ENCODE measurements at regions not wholly inside any gene's neighbourhood (a gene's known extent, or its start where the extent isn't known, plus 50 kb on each side); places are given as distances from the start of the nearest gene placed in this dataset.

- DNase-seq, result no peak
- Histone ChIP-seq H3K9me3 (no peaks in the 10 kb centered on the region), H3K4me3 (ENCODE audit: low read depth, low read length) (no peak overlapping the region), H3K4me1 (no peaks in the 10 kb centered on the region), H3K27me3 (replicated peaks; ENCODE audit: control insufficient read depth, insufficient read depth, low read length) (no peaks in the 10 kb centered on the region), H3K36me3 (ENCODE audit: control insufficient read depth, insufficient read depth, low read length) (no peaks in the 10 kb centered on the region)
- BruUV-seq (replicated peaks), result no TSS peak
- Mint-ChIP-seq H3K9me3 (ENCODE audit: unreplicated experiment) (no peaks in the 10 kb centered on the region), H3K36me3 (ENCODE audit: insufficient read depth, unreplicated experiment) (no peaks in the 10 kb centered on the region), H3K4me1 (ENCODE audit: low read depth, unreplicated experiment) (no peaks in the 10 kb centered on the region), H3K27ac (ENCODE audit: unreplicated experiment) (no peak overlapping the region), H3K27me3 (ENCODE audit: insufficient read depth, unreplicated experiment) (peaks cover 2% of the 10 kb centered on the region), H3K4me3 (ENCODE audit: unreplicated experiment) (no peak overlapping the region)
- CTCF ChIA-PET, result no interaction called here
- POLR2A ChIA-PET, result no interaction called here
- TF ChIP-seq CTCF (IDR thresholded peaks at IDR 0.05; ENCODE audit: insufficient read depth in 1 of 2, low read depth in 1 of 2, low read length in 1 of 2, severe bottlenecking in 1 of 2, unreplicated experiment in 1 of 2), result no peak
- intact Hi-C loops (cut with micrococcal nuclease; ENCODE audit: unreplicated experiment), result no loop called here
Observed at GRCh38 chr1:73910466-73910865, 287.5 kb downstream of the LRRIQ3 start.

GRCh38 chr1:73910062-73910461, 287.9 kb downstream of the LRRIQ3 start:
- Mint-ChIP-seq H3K9me3 (ENCODE audit: unreplicated experiment) (no peaks in the 10 kb centered on the region), H3K27ac (ENCODE audit: unreplicated experiment) (no peak overlapping the region), H3K4me3 (ENCODE audit: unreplicated experiment) (no peak overlapping the region), H3K27me3 (ENCODE audit: insufficient read depth, unreplicated experiment) (peaks cover 2% of the 10 kb centered on the region), H3K4me1 (ENCODE audit: low read depth, unreplicated experiment) (no peaks in the 10 kb centered on the region), H3K36me3 (ENCODE audit: insufficient read depth, unreplicated experiment) (no peaks in the 10 kb centered on the region)
- TF ChIP-seq CTCF (IDR thresholded peaks at IDR 0.05; ENCODE audit: insufficient read depth in 1 of 2, low read depth in 1 of 2, low read length in 1 of 2, severe bottlenecking in 1 of 2, unreplicated experiment in 1 of 2), result no peak
- no peak for DNase-seq
- POLR2A ChIA-PET, result no interaction called here
- intact Hi-C loops (cut with micrococcal nuclease; ENCODE audit: unreplicated experiment), result no loop called here
- H3K27me3 ChIP-seq (replicated peaks; ENCODE audit: control insufficient read depth, insufficient read depth, low read length), result no peaks in the 10 kb centered on the region
- no TSS peak for BruUV-seq (replicated peaks)
- H3K4me1 ChIP-seq, result no peaks in the 10 kb centered on the region
- no peaks in the 10 kb centered on the region for H3K9me3 ChIP-seq
- CTCF ChIA-PET, result no interaction called here
- H3K4me3 ChIP-seq (ENCODE audit: low read depth, low read length), result no peak overlapping the region
- no peaks in the 10 kb centered on the region for H3K36me3 ChIP-seq (ENCODE audit: control insufficient read depth, insufficient read depth, low read length)

GRCh38 chr1:73909043-73909562, 288.9 kb downstream of the LRRIQ3 start:
- DNase-seq, result no peak
- no peaks in the 10 kb centered on the region for H3K36me3 ChIP-seq (ENCODE audit: control insufficient read depth, insufficient read depth, low read length)
- H3K4me3 ChIP-seq (ENCODE audit: low read depth, low read length), result no peak overlapping the region
- Mint-ChIP-seq H3K4me3 (ENCODE audit: unreplicated experiment) (no peak overlapping the region), H3K27me3 (ENCODE audit: insufficient read depth, unreplicated experiment) (peaks cover 2% of the 10 kb centered on the region), H3K9me3 (ENCODE audit: unreplicated experiment) (no peaks in the 10 kb centered on the region), H3K27ac (ENCODE audit: unreplicated experiment) (no peak overlapping the region), H3K4me1 (ENCODE audit: low read depth, unreplicated experiment) (no peaks in the 10 kb centered on the region), H3K36me3 (ENCODE audit: insufficient read depth, unreplicated experiment) (no peaks in the 10 kb centered on the region)
- BruUV-seq (replicated peaks), result no TSS peak
- H3K4me1 ChIP-seq, result no peaks in the 10 kb centered on the region
- H3K9me3 ChIP-seq, result no peaks in the 10 kb centered on the region
- ChIA-PET POLR2A (no interaction called here), CTCF (no interaction called here)
- no peak for TF ChIP-seq CTCF (IDR thresholded peaks at IDR 0.05; ENCODE audit: insufficient read depth in 1 of 2, low read depth in 1 of 2, low read length in 1 of 2, severe bottlenecking in 1 of 2, unreplicated experiment in 1 of 2)
- H3K27me3 ChIP-seq (replicated peaks; ENCODE audit: control insufficient read depth, insufficient read depth, low read length), result no peaks in the 10 kb centered on the region
- intact Hi-C loops (cut with micrococcal nuclease; ENCODE audit: unreplicated experiment), result no loop called here
